RPMI8226 (cell line): ENCODE measurements at regions not wholly inside any gene's neighbourhood (a gene's known extent, or its start where the extent isn't known, plus 50 kb on each side); places are given as distances from the start of the nearest gene placed in this dataset.

Source experiments
- DNase-seq: peaks from one replicate; pipeline ENCODE4 v3.0.0-alpha.2; 2015

- no peak for DNase-seq
Observed at GRCh38 chr7:51732951-51733350, 416.3 kb upstream of the COBL start.

GRCh38 chr7:51732116-51732515, 415.5 kb upstream of the COBL start:
- no peak for DNase-seq

- DNase-seq: no peak
Observed at GRCh38 chr7:51731075-51731474, 414.5 kb upstream of the COBL start.

GRCh38 chr7:51727441-51727840, 410.8 kb upstream of the COBL start:
- DNase-seq: no peak

- no peak for DNase-seq
Observed at GRCh38 chr7:51706851-51707250, 390.2 kb upstream of the COBL start.

- no peak for DNase-seq
Observed at GRCh38 chr7:51705701-51706100, 389.1 kb upstream of the COBL start.

- no peak for DNase-seq
Observed at GRCh38 chr7:51702673-51703072, 386.1 kb upstream of the COBL start.

- no peak for DNase-seq
Observed at GRCh38 chr7:51701935-51702334, 385.3 kb upstream of the COBL start.

GRCh38 chr7:51700593-51701215, 384.1 kb upstream of the COBL start:
- DNase-seq: no peak

- no peak for DNase-seq
Observed at GRCh38 chr7:51693258-51693657, 376.6 kb upstream of the COBL start.

- DNase-seq: no peak
Observed at GRCh38 chr7:51689547-51689946, 372.9 kb upstream of the COBL start.

GRCh38 chr7:51685794-51686193, 369.2 kb upstream of the COBL start:
- DNase-seq: no peak

- no peak for DNase-seq
Observed at GRCh38 chr7:51680594-51681399, 364.2 kb upstream of the COBL start.

- DNase-seq: no peak
Observed at GRCh38 chr7:51679358-51679757, 362.7 kb upstream of the COBL start.

- no peak for DNase-seq
Observed at GRCh38 chr7:51666751-51667150, 350.1 kb upstream of the COBL start.

GRCh38 chr7:51666266-51666665, 349.7 kb upstream of the COBL start:
- no peak for DNase-seq

GRCh38 chr7:51665045-51665780, 348.6 kb upstream of the COBL start:
- DNase-seq: no peak

GRCh38 chr7:51660516-51660915, 343.9 kb upstream of the COBL start:
- DNase-seq: no peak

GRCh38 chr7:51658684-51659083, 342.1 kb upstream of the COBL start:
- DNase-seq: no peak

- DNase-seq: peak; percentile 17
Observed at GRCh38 chr7:51647931-51648351, 331.3 kb upstream of the COBL start.

- DNase-seq: no peak
Observed at GRCh38 chr7:51647486-51647885, 330.9 kb upstream of the COBL start.

- no peak for DNase-seq
Observed at GRCh38 chr7:51645702-51646298, 329.2 kb upstream of the COBL start.

- DNase-seq: no peak
Observed at GRCh38 chr7:51645255-51645654, 328.6 kb upstream of the COBL start.

GRCh38 chr7:51644216-51644615, 327.6 kb upstream of the COBL start:
- no peak for DNase-seq
